Type B pancreatic cell (in vitro differentiated cells): ENCODE measurements at regions not wholly inside any gene's neighbourhood (a gene's known extent, or its start where the extent isn't known, plus 50 kb on each side); places are given as distances from the start of the nearest gene placed in this dataset.

Source experiments
- DNase-seq: peaks from one replicate; pipeline ENCODE4 v3.0.0; 2021; ENCODE audit warnings: mixed read lengths; ENCODE audit not compliant: unreplicated experiment; ENCODE audit errors: extremely low spot score
- H3K27ac Mint-ChIP-seq: 2 replicates; pipeline ENCODE4 v1.8.0; 2021; ENCODE audit warnings: mild to moderate bottlenecking, mixed read lengths
- H3K27me3 Mint-ChIP-seq: 2 replicates; pipeline ENCODE4 v1.8.0; 2021; ENCODE audit warnings: mixed read lengths
- H3K36me3 Mint-ChIP-seq: 2 replicates; pipeline ENCODE4 v1.8.0; 2021; ENCODE audit warnings: mixed read lengths
- H3K4me1 Mint-ChIP-seq: one replicate; pipeline ENCODE4 v1.8.0; 2021; ENCODE audit warnings: mixed read lengths; ENCODE audit not compliant: unreplicated experiment
- H3K4me3 Mint-ChIP-seq: 2 replicates; pipeline ENCODE4 v1.8.0; 2021; ENCODE audit warnings: mild to moderate bottlenecking, mixed read lengths
- H3K9me3 Mint-ChIP-seq: 2 replicates; pipeline ENCODE4 v1.8.0; 2021; ENCODE audit warnings: mixed read lengths
- CTCF ChIP-seq: fragments of 200-600 bp; sonication (generic); conservative IDR thresholded peaks from 2 replicates; pipeline ENCODE4 v1.5.0; 2021; ENCODE audit warnings: antibody characterized with exemption, mild to moderate bottlenecking

DNA sequence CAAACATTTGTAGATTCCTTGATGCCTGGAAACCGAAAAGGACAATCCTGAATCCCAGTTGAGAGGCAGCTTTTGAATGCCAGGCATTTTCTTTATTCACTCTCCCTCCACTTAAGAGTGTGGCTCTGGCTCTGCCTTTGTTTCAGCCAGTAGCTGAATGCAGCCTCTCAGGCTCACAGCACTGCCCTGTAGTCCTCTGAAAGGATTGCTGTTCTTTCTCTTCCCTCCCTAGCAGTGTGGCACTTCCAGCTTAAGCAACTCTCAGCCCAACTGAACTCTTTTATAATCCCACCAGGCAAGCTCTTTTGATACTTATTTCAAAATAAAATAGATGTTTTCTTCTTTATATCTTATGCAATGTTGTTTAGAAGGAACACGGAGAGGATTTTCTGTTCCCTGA lies 415.6 kb downstream of the GJA1 start:
- peaks cover 6% of the 10 kb centered on the region for H3K9me3 Mint-ChIP-seq
- no peak for DNase-seq
- no peak overlapping the region for H3K27ac Mint-ChIP-seq

GRCh38 chr6:121853686-121854085 lies 418.2 kb downstream of the GJA1 start:
- no peak overlapping the region for H3K4me3 Mint-ChIP-seq

More for the DNA sequence above, 415.6 kb downstream of the GJA1 start:
- no peak overlapping the region for H3K4me3 Mint-ChIP-seq
- no peaks in the 10 kb centered on the region for H3K36me3 Mint-ChIP-seq
- peaks cover 6% of the 10 kb centered on the region for H3K4me1 Mint-ChIP-seq
- no peaks in the 10 kb centered on the region for H3K27me3 Mint-ChIP-seq
- TF ChIP-seq CTCF: no peak

DNA sequence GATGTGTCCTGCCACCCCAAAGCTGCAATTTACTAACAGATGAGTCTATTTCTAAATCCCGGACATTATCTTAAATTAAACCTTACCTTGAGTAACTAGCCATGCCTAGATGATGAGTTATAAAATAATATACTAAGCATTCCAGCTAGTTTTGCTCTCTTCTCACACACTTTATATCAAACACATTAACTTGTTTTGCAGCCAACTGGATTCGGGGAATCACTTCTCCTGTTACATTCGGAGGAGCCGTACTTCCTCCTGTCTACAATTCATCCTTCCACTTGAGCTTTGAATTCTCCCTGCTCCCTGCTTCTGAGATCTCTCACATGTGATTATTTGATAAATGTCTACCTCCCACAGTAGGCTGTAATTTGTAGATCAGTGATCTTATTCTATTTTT lies 420.1 kb downstream of the GJA1 start:
- Mint-ChIP-seq H3K4me1 (peaks cover 6% of the 10 kb centered on the region), H3K27me3 (no peaks in the 10 kb centered on the region), H3K36me3 (no peaks in the 10 kb centered on the region), H3K27ac (no peak overlapping the region), H3K4me3 (no peak overlapping the region), H3K9me3 (peaks cover 6% of the 10 kb centered on the region)
- TF ChIP-seq CTCF: no peak
- DNase-seq: no peak

More at GRCh38 chr6:121853686-121854085, 418.2 kb downstream of the GJA1 start:
- Mint-ChIP-seq H3K36me3 (no peaks in the 10 kb centered on the region), H3K27ac (no peak overlapping the region), H3K9me3 (peaks cover 6% of the 10 kb centered on the region), H3K27me3 (no peaks in the 10 kb centered on the region), H3K4me1 (peaks cover 6% of the 10 kb centered on the region)
- DNase-seq: no peak
- TF ChIP-seq CTCF: no peak

DNA sequence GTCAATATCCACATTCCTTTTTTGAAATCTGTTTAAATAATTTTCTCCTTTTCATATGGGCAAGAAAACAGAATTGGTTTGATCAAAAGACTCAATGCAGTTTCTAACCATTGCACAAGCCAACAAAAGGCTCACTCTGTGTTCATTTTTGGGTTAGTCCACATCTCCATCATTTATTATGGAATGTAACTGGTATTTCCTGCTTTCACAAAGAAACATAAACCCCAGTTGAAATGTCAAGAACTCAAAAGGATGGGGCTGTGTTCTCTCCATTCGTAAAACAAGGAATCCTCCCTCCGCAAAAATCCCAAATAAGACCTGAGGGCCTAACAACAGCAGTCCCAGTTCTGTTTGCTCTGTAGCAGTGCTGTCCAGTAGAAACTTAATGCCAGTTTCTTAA lies 420.9 kb downstream of the GJA1 start:
- TF ChIP-seq CTCF: no peak
- H3K36me3 Mint-ChIP-seq: no peaks in the 10 kb centered on the region
- peaks cover under 1% of the 10 kb centered on the region for H3K4me1 Mint-ChIP-seq
- H3K4me3 Mint-ChIP-seq: no peak overlapping the region
- no peak overlapping the region for H3K27ac Mint-ChIP-seq
- H3K27me3 Mint-ChIP-seq: no peaks in the 10 kb centered on the region
- H3K9me3 Mint-ChIP-seq: peaks cover 6% of the 10 kb centered on the region
- DNase-seq: no peak

DNA sequence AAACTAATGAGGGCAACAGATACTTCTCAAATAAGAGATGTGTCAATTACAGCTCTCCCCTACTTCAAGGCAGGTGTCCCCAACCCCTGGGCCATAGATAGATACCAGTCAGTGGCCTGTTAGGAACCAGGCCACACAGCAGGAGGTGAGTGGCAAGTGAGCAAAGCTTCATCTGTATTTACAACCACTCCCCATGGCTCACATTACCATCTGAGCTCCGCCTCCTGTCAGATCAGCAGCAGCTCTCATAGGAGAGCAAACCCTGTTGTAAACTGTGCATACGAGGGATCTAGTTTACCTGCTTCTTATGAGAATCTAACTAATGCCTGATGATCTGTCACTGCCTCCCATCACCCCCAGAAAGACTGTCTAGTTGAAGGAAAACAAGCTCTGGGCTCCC lies 422.1 kb downstream of the GJA1 start:
- peak overlapping the region; percentile 17 for H3K27ac Mint-ChIP-seq
- no peaks in the 10 kb centered on the region for H3K36me3 Mint-ChIP-seq
- TF ChIP-seq CTCF: no peak
- H3K27me3 Mint-ChIP-seq: no peaks in the 10 kb centered on the region
- no peak overlapping the region for H3K4me3 Mint-ChIP-seq
- no peak for DNase-seq
- H3K4me1 Mint-ChIP-seq: no peaks in the 10 kb centered on the region
- H3K9me3 Mint-ChIP-seq: peaks cover 6% of the 10 kb centered on the region

DNA sequence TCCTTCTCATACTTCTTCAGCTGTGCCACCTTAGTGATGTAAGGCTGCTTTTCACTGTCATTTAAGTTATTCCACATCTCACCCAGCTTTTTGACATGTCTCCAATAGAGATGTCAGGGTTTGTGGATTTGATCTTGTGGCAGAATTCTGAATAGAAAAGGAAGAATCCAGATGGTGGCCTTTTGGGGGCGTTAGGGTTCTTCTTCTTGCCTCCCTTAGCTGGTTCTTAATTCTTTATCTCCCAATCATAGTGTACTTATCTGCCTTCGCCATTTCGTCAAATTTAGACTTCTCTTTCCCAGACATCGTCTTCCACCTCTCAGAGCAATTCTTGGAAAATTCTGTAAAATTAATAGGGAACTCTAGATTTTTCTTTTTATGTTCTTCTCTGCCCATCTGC lies 422.9 kb downstream of the GJA1 start:
- H3K9me3 Mint-ChIP-seq: peaks cover 6% of the 10 kb centered on the region
- no peak for DNase-seq

More for the DNA sequence above, 422.9 kb downstream of the GJA1 start:
- no peaks in the 10 kb centered on the region for H3K27me3 Mint-ChIP-seq
- no peak overlapping the region for H3K27ac Mint-ChIP-seq
- no peaks in the 10 kb centered on the region for H3K36me3 Mint-ChIP-seq
- H3K4me1 Mint-ChIP-seq: no peaks in the 10 kb centered on the region
- TF ChIP-seq CTCF: no peak
- no peak overlapping the region for H3K4me3 Mint-ChIP-seq
